ENCODE measurements at regions not wholly inside any gene's neighbourhood (a gene's known extent, or its start where the extent isn't known, plus 50 kb on each side); places are given as distances from the start of the nearest gene placed in this dataset.
A peak's percentile ranks its signal among the peaks of the same experiment; 100 is the strongest.
"Not testable (repeated sequence)": the region's sequence is repeated elsewhere in the genome, so short reads cannot be mapped to it uniquely, and the experiment has no call there.

- intact Hi-C loops (cut with DNase I), result no loop called here
- ATAC-seq (no peak), FAIRE-seq (no peak), DNase-seq (no peak)
- H3K9me3 ChIP-seq, result no peaks in the 10 kb centered on the region
- no peak overlapping the region for H3K27ac ChIP-seq
- 35 to 58% methylated on average over 1 of the region's 1 CpG for WGBS, 2 donors
- no peaks in the 10 kb centered on the region for H3K4me1 ChIP-seq
- H3K4me3 ChIP-seq, result no peak overlapping the region
- H3K27me3 ChIP-seq, result no peaks in the 10 kb centered on the region
- H3K36me3 ChIP-seq, result no peaks in the 10 kb centered on the region
- no peak for TF ChIP-seq CTCF (IDR thresholded peaks at IDR 0.05)
Observed at GRCh38 chr14:66315548-66315947, 170.6 kb upstream of the CCDC196 start.

GRCh38 chr14:66322564-66322963 lies 163.6 kb upstream of the CCDC196 start:
- Histone ChIP-seq H3K36me3 (no peaks in the 10 kb centered on the region), H3K4me1 (no peaks in the 10 kb centered on the region), H3K9me3 (no peaks in the 10 kb centered on the region), H3K27me3 (no peaks in the 10 kb centered on the region), H3K27ac (no peak overlapping the region), H3K4me3 (no peak overlapping the region)
- 97 to 98% methylated on average over 1 of the region's 1 CpG for WGBS, 2 donors
- no peak for FAIRE-seq
- TF ChIP-seq CTCF (IDR thresholded peaks at IDR 0.05), result no peak
- intact Hi-C loops (cut with DNase I), result no loop called here
- no peak for DNase-seq
- no peak for ATAC-seq

GRCh38 chr14:66330228-66330627 lies 155.9 kb upstream of the CCDC196 start:
- DNase-seq (no peak), ATAC-seq (no peak), FAIRE-seq (no peak)
- H3K36me3 ChIP-seq, result no peaks in the 10 kb centered on the region
- H3K4me1 ChIP-seq, result no peaks in the 10 kb centered on the region
- H3K27ac ChIP-seq, result no peak overlapping the region
- H3K27me3 ChIP-seq, result no peaks in the 10 kb centered on the region
- WGBS, 2 donors, result 87% methylated on average over 4 of the region's 4 CpGs
- intact Hi-C loops (cut with DNase I), result no loop called here
- no peak for TF ChIP-seq CTCF (IDR thresholded peaks at IDR 0.05)
- no peak overlapping the region for H3K4me3 ChIP-seq
- H3K9me3 ChIP-seq, result no peaks in the 10 kb centered on the region

- Histone ChIP-seq H3K9me3 (no peaks in the 10 kb centered on the region), H3K4me1 (no peaks in the 10 kb centered on the region), H3K36me3 (no peaks in the 10 kb centered on the region), H3K27ac (no peak overlapping the region), H3K4me3 (no peak overlapping the region), H3K27me3 (no peaks in the 10 kb centered on the region)
- no peak for FAIRE-seq
- DNase-seq, result no peak
- intact Hi-C loops (cut with DNase I), result no loop called here
- no peak for TF ChIP-seq CTCF (IDR thresholded peaks at IDR 0.05)
- peak in 1 of 4 donors; percentile 54 for ATAC-seq
Observed at GRCh38 chr14:66330916-66331315, 155.3 kb upstream of the CCDC196 start.

- H3K36me3 ChIP-seq; H3K4me3 ChIP-seq; H3K9me3 ChIP-seq; intact Hi-C loops (cut with DNase I); H3K27ac ChIP-seq; FAIRE-seq; ATAC-seq; H3K27me3 ChIP-seq; DNase-seq; H3K4me1 ChIP-seq: not testable (repeated sequence)
- WGBS, 2 donors, result 60 to 83% methylated on average over 3 of the region's 3 CpGs
Observed at GRCh38 chr14:66333293-66333692, 152.9 kb upstream of the CCDC196 start.

- no peak for FAIRE-seq
- Histone ChIP-seq H3K27me3 (no peaks in the 10 kb centered on the region), H3K4me1 (no peaks in the 10 kb centered on the region), H3K36me3 (no peaks in the 10 kb centered on the region), H3K27ac (no peak overlapping the region), H3K9me3 (no peaks in the 10 kb centered on the region), H3K4me3 (no peak overlapping the region)
- no peak for TF ChIP-seq CTCF (IDR thresholded peaks at IDR 0.05)
- no peak for ATAC-seq
- intact Hi-C loops (cut with DNase I), result no loop called here
- DNase-seq, result no peak
Observed at GRCh38 chr14:66341239-66341638, 144.9 kb upstream of the CCDC196 start.

All from pancreas (tissue), 10 donors.